Ishikawa (cell line): ENCODE measurements at regions not wholly inside any gene's neighbourhood (a gene's known extent, or its start where the extent isn't known, plus 50 kb on each side); places are given as distances from the start of the nearest gene placed in this dataset.

ENCODE experiments used
- CEBPB ChIP-seq: IDR thresholded peaks from 2 replicates; pipeline ENCODE4 v1.6.1; 2012
- CREB1 ChIP-seq: IDR thresholded peaks from 2 replicates; pipeline ENCODE4 v1.6.1; 2012; ENCODE audit warnings: low read depth
- EGR1 ChIP-seq: IDR thresholded peaks from 2 replicates; pipeline ENCODE4 v1.6.1; 2012
- EP300 ChIP-seq: IDR thresholded peaks from 2 replicates; pipeline ENCODE4 v1.6.1; 2012; ENCODE audit warnings: borderline replicate concordance
- FOXM1 ChIP-seq: IDR thresholded peaks from 2 replicates; pipeline ENCODE4 v1.6.1; 2012; ENCODE audit warnings: low read depth, borderline replicate concordance
- MAX ChIP-seq: IDR thresholded peaks from 2 replicates; pipeline ENCODE4 v1.6.1; 2012
- NFIC ChIP-seq: IDR thresholded peaks from 2 replicates; pipeline ENCODE4 v1.6.1; 2012
- RAD21 ChIP-seq: IDR thresholded peaks from 2 replicates; pipeline ENCODE4 v1.6.1; 2012; ENCODE audit warnings: low read depth
- REST ChIP-seq: IDR thresholded peaks from 2 replicates; pipeline ENCODE4 v1.6.1; 2012; ENCODE audit warnings: low read depth, mild to moderate bottlenecking
- TAF1 ChIP-seq: IDR thresholded peaks from 2 replicates; pipeline ENCODE4 v1.6.1; 2012; ENCODE audit warnings: low read depth, mild to moderate bottlenecking
- TCF12 ChIP-seq: IDR thresholded peaks from 2 replicates; pipeline ENCODE4 v1.6.1; 2012; ENCODE audit warnings: low read depth
- TEAD4 ChIP-seq: IDR thresholded peaks from 2 replicates; pipeline ENCODE4 v1.6.1; 2012
- USF1 ChIP-seq: IDR thresholded peaks from 2 replicates; pipeline ENCODE4 v1.6.1; 2012
- YY1 ChIP-seq: IDR thresholded peaks from 2 replicates; pipeline ENCODE4 v1.6.1; 2012; ENCODE audit warnings: low read depth
- ZBTB7A ChIP-seq: IDR thresholded peaks from 2 replicates; pipeline ENCODE4 v1.6.1; 2012; ENCODE audit warnings: low read depth

GRCh38 chr20:56155625-56156024, 92.9 kb upstream of the MC3R start:
- TF ChIP-seq TEAD4 = no peak

GRCh38 chr20:56157530-56158203, 90.9 kb upstream of the MC3R start:
- no peak for TF ChIP-seq MAX
- TF ChIP-seq REST = no peak
- TF ChIP-seq ZBTB7A = no peak
- TF ChIP-seq TCF12 = no peak
- TF ChIP-seq FOXM1 = no peak
- no peak for TF ChIP-seq NFIC
- no peak for TF ChIP-seq EP300
- no peak for TF ChIP-seq CREB1
- no peak for TF ChIP-seq USF1
- no peak for TF ChIP-seq EGR1
- TF ChIP-seq TAF1 = no peak
- TF ChIP-seq TEAD4 = no peak
- no peak for TF ChIP-seq RAD21
- no peak for TF ChIP-seq YY1
- no peak for TF ChIP-seq CEBPB

GRCh38 chr20:56158489-56158888, 90.0 kb upstream of the MC3R start:
- no peak for TF ChIP-seq USF1
- TF ChIP-seq ZBTB7A = no peak
- no peak for TF ChIP-seq YY1
- no peak for TF ChIP-seq CEBPB
- TF ChIP-seq EP300 = no peak
- TF ChIP-seq CREB1 = no peak
- TF ChIP-seq EGR1 = no peak
- TF ChIP-seq FOXM1 = no peak
- TF ChIP-seq RAD21 = no peak
- no peak for TF ChIP-seq TCF12

- TF ChIP-seq RAD21 (no peak), MAX (no peak), NFIC (no peak), CEBPB (no peak), EGR1 (no peak), USF1 (no peak), REST (no peak), ZBTB7A (no peak), EP300 (no peak), FOXM1 (no peak)
Measured at GRCh38 chr20:56160956-56161355, 87.6 kb upstream of the MC3R start.

GRCh38 chr20:56163806-56164205, 84.7 kb upstream of the MC3R start:
- TF ChIP-seq TCF12 (no peak), EP300 (no peak), USF1 (peak; percentile 62), RAD21 (no peak), NFIC (no peak), EGR1 (no peak), YY1 (no peak), ZBTB7A (no peak)

GRCh38 chr20:56166781-56167465, 81.6 kb upstream of the MC3R start:
- TF ChIP-seq TAF1 = no peak
- no peak for TF ChIP-seq CREB1
- TF ChIP-seq YY1 = no peak
